Ovary (tissue), 7 donors: ENCODE measurements at regions not wholly inside any gene's neighbourhood (a gene's known extent, or its start where the extent isn't known, plus 50 kb on each side); places are given as distances from the start of the nearest gene placed in this dataset.

Experiments
- DNase-seq, 5 donors: peaks; one replicate each; pipeline ENCODE4 v3.0.0-alpha.2; 2019 to 2020
- H3K27ac ChIP-seq, 2 donors: fragments of 200-600 bp; one replicate each; pipeline versions ENCODE4 v1.5.1 to v1.8.0; 2019 to 2022
- H3K27me3 ChIP-seq: fragments of 200-600 bp; one replicate; pipeline ENCODE4 v1.8.0; 2022
- H3K36me3 ChIP-seq: fragments of 200-600 bp; sonication (generic); one replicate; pipeline ENCODE4 v1.5.1; 2019
- H3K4me1 ChIP-seq: one replicate; pipeline ENCODE4 v1.8.1; 2013; ENCODE audit warnings: mild to moderate bottlenecking, moderate library complexity; ENCODE audit not compliant: insufficient read depth
- H3K4me3 ChIP-seq: fragments of 200-600 bp; sonication (generic); one replicate; pipeline ENCODE4 v1.5.1; 2017
- H3K9me3 ChIP-seq, 2 donors: fragments of 200-600 bp in 1 of 2; sonication (generic) in 1 of 2; one replicate each; pipeline versions ENCODE4 v1.5.1 to v1.8.1; 2013 to 2019; ENCODE audit warnings: mild to moderate bottlenecking in 1 of 2, moderate library complexity in 1 of 2
- EP300 ChIP-seq: sonication (generic); formaldehyde crosslinking; IDR thresholded peaks from one replicate; pipeline ENCODE4 v1.6.1; 2017; ENCODE audit warnings: antibody characterized with exemption
- POLR2A ChIP-seq: fragments of 450-650 bp; IDR thresholded peaks from one replicate; pipeline ENCODE4 v1.6.1; 2017; ENCODE audit warnings: antibody characterized with exemption, mild to moderate bottlenecking, moderate library complexity
- WGBS, 3 donors: extraction: QIAGEN DNeasy Blood & Tissue Kit in 1 of 3; methylation state at CpG; one replicate each; pipeline versions ENCODE4 v1.1.5 to v1.1.7; 2013 to 2017; 5-methylcytosine and 5-hydroxymethylcytosine counted together
- intact Hi-C, 4 donors: fragments of 100-400 bp; cut with DNase I; formaldehyde crosslinking; loops; one replicate each; pipeline versions ENCODE4 v1.11.0 to v1.15.1; 2022 to 2023
- TF ChIP-seq, protein P1 (sequence below), 3 donors: fragments of 450-650 bp in 2 of 3; fragments of 200-600 bp in 1 of 3; IDR thresholded peaks; one replicate each; pipeline versions ENCODE4 v1.5.1 to v1.8.0; 2016 to 2022; ENCODE audit warnings: antibody characterized with exemption in 3 of 3, mild to moderate bottlenecking in 1 of 3
- donor health status: DM: no; HTN: no; CAD: no; lungs with moderate emphysema.
- donor health status: DM: no; HTN: no; CAD: no.
- donor health status: Bipolar disorder and iron deficiency.
- donor health status: DM: no; HTN: no; CAD: no.
- donor health status: DM: yes; HTN: yes; CAD: no.

DNA sequence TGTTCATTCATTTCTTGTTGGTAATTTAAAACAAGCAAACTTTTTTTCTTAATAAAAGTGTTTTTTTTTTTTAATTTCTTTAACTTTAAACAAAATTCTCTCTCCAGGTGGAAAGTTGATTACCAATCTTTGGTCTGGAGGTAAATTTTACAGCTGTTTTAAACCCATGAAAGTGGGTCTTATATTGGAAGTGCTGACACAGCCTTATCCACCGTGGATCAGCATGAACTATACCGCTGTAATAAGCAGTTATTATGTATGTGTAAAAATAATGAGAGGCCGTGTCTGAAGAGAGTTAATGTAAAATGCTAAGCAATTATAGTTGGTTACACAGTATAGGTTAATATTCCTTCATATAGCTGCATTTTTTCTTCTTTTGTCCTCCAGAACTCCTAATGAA is 378.1 kb upstream of the ATP5MC3 start:
- TF ChIP-seq EP300 (no peak), POLR2A (no peak)
- TF ChIP-seq, protein P1, sequence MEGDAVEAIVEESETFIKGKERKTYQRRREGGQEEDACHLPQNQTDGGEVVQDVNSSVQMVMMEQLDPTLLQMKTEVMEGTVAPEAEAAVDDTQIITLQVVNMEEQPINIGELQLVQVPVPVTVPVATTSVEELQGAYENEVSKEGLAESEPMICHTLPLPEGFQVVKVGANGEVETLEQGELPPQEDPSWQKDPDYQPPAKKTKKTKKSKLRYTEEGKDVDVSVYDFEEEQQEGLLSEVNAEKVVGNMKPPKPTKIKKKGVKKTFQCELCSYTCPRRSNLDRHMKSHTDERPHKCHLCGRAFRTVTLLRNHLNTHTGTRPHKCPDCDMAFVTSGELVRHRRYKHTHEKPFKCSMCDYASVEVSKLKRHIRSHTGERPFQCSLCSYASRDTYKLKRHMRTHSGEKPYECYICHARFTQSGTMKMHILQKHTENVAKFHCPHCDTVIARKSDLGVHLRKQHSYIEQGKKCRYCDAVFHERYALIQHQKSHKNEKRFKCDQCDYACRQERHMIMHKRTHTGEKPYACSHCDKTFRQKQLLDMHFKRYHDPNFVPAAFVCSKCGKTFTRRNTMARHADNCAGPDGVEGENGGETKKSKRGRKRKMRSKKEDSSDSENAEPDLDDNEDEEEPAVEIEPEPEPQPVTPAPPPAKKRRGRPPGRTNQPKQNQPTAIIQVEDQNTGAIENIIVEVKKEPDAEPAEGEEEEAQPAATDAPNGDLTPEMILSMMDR (IDR thresholded peaks at IDR 0.05), result no peak
- no peaks in the 10 kb centered on the region for H3K27me3 ChIP-seq
- H3K36me3 ChIP-seq, result no peaks in the 10 kb centered on the region
- H3K27ac ChIP-seq, result no peak overlapping the region
- no peak for DNase-seq
- no peaks in the 10 kb centered on the region for H3K4me1 ChIP-seq
- WGBS, 3 donors, result 78 to 86% (median 80%) methylated on average over 3 of the region's 3 CpGs
- H3K9me3 ChIP-seq, result no peaks in the 10 kb centered on the region
- H3K4me3 ChIP-seq, result no peak overlapping the region
- intact Hi-C loops, result no loop called here

DNA sequence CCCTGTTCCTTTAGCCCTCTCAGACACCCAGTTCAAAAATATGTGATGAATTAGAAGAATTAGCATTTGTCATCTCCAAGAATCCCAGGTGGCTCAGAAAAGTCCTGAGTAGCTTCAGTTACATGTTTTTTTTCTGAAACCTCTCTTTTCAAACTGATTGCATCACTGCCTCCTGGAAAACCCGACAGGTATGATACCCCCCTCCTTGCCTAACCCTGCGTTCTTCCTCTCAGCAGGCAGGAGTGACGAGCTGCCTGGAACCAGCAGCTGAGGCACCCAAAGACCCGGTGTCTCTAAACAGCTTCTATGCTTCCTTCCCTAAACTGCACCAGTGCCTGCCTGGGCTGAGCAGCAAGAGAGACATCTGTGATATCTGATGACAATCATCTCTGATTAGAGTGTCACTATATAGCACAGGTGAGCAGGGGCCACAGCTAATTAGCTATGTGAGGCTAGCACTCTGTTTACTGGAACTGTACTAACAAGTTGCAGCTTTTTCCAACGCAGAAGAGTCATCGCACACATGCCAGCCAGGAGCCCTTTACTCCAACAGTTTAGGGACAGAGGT is 376.4 kb upstream of the ATP5MC3 start:
- Histone ChIP-seq H3K4me1 (no peaks in the 10 kb centered on the region), H3K4me3 (no peak overlapping the region), H3K36me3 (no peaks in the 10 kb centered on the region), H3K27me3 (no peaks in the 10 kb centered on the region), H3K27ac (no peak overlapping the region), H3K9me3 (no peaks in the 10 kb centered on the region)
- DNase-seq, result no peak
- intact Hi-C loops, result no loop called here
- WGBS, 3 donors, result 83 to 89% (median 87%) methylated on average over 6 of the region's 6 CpGs
- TF ChIP-seq POLR2A, result no peak
- no peak for TF ChIP-seq EP300
- TF ChIP-seq, protein P1 (IDR thresholded peaks at IDR 0.05), result no peak

DNA sequence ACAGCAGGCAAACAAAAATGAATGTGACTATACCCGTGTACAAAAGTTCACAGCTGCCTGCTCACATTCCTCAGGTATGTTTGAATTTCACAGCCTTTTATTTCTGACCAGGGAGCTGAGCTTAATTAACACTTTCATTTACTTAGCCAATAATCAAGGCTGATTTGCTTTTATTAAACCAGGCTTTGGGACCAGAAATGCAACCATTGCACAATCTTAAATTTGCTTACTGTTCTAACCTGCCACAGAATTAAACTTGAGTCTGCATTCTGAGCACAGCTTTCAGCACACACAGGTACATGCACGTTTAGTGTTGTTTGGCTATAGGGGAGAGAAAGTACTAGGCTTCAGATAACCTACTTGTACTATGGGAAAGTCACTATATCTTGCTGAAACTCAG is 372.4 kb upstream of the ATP5MC3 start:
- no peak for TF ChIP-seq POLR2A
- TF ChIP-seq EP300, result no peak
- TF ChIP-seq, protein P1 (IDR thresholded peaks at IDR 0.05), result no peak
- no peaks in the 10 kb centered on the region for H3K36me3 ChIP-seq
- H3K27ac ChIP-seq, result no peak overlapping the region
- no peak overlapping the region for H3K4me3 ChIP-seq
- no peaks in the 10 kb centered on the region for H3K4me1 ChIP-seq
- H3K27me3 ChIP-seq, result no peaks in the 10 kb centered on the region
- no peaks in the 10 kb centered on the region for H3K9me3 ChIP-seq
- intact Hi-C loops, result no loop called here
- DNase-seq, result no peak
- WGBS, 3 donors, result 27 to 46% (median 31%) methylated on average over 2 of the region's 2 CpGs

DNA sequence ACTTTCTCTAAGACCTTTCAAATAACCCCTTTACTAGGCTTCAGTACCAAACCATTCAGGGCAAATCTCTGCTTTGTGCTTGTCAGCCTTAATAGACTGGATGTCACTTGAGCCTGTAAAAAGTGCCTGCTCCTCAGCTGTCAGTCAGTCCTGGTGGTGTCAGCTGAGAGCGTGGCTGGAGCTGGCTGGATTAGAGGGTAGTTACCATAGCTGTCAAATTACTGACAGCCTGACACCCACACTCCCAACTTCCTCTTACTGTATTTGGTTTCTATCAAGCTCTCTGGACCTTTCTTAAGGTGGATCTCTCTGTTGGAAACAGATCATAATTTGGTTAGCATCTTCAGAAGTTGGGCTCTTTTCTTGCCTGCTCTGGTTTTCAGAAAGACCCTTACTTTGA is 371.4 kb upstream of the ATP5MC3 start:
- Histone ChIP-seq H3K9me3 (no peaks in the 10 kb centered on the region), H3K27me3 (no peaks in the 10 kb centered on the region), H3K4me1 (no peaks in the 10 kb centered on the region), H3K4me3 (no peak overlapping the region), H3K27ac (no peak overlapping the region), H3K36me3 (no peaks in the 10 kb centered on the region)
- 44 to 56% (median 51%) methylated on average over 1 of the region's 1 CpG for WGBS, 3 donors
- TF ChIP-seq, protein P1 (IDR thresholded peaks at IDR 0.05), result no peak
- TF ChIP-seq POLR2A, result no peak
- TF ChIP-seq EP300, result no peak
- intact Hi-C loops, result no loop called here
- no peak for DNase-seq
